D721Med (cell line): ENCODE measurements at regions not wholly inside any gene's neighbourhood (a gene's known extent, or its start where the extent isn't known, plus 50 kb on each side); places are given as distances from the start of the nearest gene placed in this dataset.
"Not testable (repeated sequence)": the region's sequence is repeated elsewhere in the genome, so short reads cannot be mapped to it uniquely, and the experiment has no call there.

Experiments
- DNase-seq: peaks from one replicate; pipeline ENCODE4 v3.0.0; 2011; ENCODE audit warnings: low spot score; ENCODE audit not compliant: insufficient read length
- FAIRE-seq: peaks from 2 replicates; lab custom pipeline; 2011; peaks lifted over from hg19 to GRCh38; lab: Jason Lieb, UNC
- TF ChIP-seq, protein P1 (sequence below): IDR thresholded peaks from 2 replicates; pipeline ENCODE4 v1.5.1; 2012; ENCODE audit warnings: mild to moderate bottlenecking, control low read depth; ENCODE audit not compliant: insufficient read depth; ENCODE audit errors: missing control alignments

DNA sequence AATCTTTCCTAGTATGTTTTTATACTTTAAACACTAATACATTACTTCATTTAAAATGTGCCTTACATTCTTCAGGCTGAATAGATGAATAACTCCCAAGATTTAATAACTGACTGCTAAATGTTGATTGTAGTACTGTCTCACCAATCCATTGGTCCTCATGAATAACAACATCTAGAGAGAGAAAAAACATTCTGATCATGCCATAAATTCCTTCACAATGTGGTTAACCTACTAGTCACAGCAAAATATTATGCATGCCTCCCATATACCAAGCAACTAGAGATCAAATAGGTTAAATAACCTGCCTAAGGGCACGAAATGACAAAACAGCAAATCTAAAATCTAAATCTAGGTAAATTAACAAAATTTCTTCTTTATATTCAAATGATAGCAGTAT, 66.2 kb downstream of the SYT15 start:
- FAIRE-seq, DNase-seq: not testable (repeated sequence)

GRCh38 chr10:46646132-46646531, 67.2 kb downstream of the SYT15 start:
- FAIRE-seq, DNase-seq: not testable (repeated sequence)

DNA sequence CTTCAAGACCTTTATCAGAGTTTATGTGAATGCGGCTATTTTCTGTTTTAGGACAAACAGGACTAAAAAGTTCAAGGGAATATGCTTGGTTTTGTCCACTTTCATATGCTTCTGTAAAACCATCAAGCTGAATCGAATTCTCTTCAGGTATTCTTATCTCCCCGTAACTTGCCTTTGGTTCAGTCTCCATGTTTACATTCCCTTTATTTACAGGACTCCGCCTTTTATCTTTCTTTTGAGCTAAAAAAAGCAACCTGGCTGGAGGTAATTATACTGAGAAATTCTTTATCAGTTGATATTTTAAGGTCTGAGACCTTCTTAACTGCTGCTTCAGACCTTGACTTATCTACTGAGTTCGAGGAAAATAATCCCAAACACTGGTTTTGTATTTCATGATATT, 72.0 kb downstream of the SYT15 start:
- not testable (repeated sequence) for DNase-seq, FAIRE-seq

DNA sequence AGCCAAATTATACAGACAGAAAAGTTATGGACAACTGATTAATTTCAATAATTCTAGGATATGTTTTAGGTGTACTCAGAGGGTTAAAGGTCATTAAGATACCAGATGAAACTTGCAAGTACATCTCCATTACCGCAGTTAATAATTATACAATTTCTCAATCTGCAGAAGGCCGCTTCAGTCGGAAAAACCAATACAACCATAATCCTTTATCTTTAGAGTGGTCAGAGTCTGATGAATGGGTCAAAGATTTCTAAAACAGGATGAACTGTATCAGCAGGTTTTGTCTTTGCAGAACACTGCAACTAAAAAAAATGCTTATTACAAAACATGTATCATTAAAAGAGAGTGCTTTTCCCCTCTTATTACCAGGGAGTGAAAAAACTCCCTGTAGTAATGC, 78.5 kb downstream of the SYT15 start:
- not testable (repeated sequence) for DNase-seq, FAIRE-seq

DNA sequence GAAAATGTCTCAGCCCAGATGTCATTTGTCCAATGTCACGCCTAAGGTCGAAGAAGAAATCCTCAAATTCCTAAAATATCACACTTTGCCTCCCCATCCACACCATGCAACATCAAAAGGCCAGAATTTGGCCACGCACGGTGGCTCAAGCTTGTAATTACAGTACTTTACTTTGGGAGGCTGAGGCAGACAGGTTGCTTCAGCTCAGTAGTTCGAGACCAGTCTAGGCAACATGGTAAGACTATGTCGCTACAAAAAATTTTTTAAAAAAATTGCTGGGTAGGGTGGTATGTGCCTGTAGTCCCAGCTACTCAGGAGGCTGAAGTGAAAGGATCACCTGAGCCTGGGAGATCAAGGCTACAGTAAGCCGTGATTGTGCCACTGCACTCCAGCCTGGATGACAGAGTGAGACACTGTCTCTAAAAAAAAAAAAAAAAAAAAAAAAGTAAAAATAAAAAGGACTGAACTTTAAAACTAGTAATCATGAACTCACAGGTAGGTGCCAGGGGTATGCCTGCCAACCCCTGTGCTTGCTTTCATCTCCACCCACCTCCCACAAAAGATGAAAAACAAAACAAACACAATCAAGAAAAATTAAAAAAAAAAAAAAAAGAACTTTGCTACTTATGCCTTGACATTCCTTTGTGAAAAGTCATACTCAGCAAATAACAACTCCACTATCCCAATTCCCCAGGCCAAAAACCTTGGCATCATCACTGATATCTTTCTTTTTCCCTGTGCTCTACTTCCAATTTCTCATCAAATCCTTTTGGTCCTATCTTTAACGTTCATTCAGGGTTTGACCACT, 81.3 kb downstream of the SYT15 start:
- not testable (repeated sequence) for DNase-seq, FAIRE-seq

DNA sequence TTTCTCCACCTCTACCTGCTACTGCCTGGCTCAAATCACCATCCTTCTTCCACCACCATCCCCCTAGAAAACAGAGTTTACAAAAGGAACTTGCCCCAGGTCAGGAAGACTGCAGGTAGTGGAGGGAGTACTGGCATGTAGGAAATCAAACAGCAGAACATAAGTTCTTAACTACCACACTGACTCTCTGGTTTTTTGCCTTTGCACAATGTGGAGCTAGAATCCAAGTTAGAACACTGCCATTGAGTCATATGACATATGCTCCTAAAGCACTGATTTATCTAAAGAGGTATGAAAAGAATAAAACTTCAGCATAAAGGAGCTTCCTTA, 81.9 kb downstream of the SYT15 start:
- not testable (repeated sequence) for FAIRE-seq, DNase-seq

GRCh38 chr10:46665536-46665935, 86.6 kb downstream of the SYT15 start:
- not testable (repeated sequence) for FAIRE-seq, DNase-seq

DNA sequence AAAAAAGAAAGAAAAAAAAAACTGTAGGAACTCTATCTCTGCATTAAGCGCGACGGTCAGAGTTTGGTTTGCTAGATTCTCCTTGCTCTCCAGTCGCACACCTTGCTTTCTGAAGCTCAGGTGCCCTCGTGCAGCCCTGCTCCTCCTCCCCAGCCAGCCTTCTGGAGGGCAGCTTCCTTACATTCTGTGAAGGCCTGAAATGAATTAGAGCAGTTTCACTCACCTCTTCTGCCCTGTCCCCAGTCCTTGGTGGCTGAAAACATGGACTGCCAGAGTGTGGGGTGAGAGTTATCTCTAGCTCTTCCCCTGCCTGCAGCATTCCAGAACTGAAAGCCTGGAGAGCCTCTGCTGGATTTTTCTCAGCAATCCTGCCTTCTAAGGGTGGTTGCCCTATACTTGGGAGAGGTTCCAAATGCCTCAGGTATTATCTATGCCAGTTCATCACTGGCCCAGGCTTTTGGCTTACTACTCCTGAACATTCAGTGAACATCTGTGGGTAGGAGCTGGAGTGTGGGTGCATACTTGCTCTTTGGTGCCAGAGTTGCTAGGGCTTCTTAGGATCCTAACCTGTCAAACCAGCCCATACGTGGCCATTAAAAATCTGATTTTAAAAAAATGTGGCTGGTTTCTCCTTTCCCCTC, 89.5 kb downstream of the SYT15 start:
- not testable (repeated sequence) for DNase-seq, FAIRE-seq

DNA sequence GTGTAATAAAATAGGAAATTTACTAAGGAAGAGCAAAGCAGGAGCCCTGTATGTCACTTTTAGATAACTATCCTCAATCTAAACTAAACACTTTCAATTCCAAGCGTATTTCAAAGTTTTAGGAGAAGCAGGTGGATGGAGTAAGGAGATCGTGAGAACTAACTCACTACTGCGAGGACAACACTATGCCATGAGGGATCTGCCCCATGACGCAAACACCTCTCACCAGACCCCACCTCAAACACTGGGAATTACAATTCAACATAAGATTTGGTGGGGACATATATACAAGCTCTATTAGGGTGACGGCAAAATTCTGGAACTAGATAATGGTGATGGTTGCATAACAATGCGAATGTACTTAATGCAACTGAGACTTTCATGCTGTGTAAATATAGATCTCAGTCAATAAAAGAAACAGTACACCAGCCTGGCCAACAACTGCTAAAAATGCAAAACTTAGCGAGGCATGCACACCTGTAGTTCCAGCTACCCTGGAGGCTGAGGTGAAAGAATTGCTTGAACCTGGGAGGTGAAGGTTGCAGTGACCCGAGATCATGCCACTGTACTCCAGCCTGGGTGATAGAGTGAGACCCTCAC, 99.0 kb downstream of the SYT15 start:
- DNase-seq, FAIRE-seq: not testable (repeated sequence)

- not testable (repeated sequence) for DNase-seq, FAIRE-seq
Measured at GRCh38 chr10:46691397-46691796, 112.5 kb downstream of the SYT15 start.

GRCh38 chr10:46693218-46693617, 114.3 kb downstream of the SYT15 start:
- FAIRE-seq, DNase-seq: not testable (repeated sequence)
- TF ChIP-seq, protein P1, sequence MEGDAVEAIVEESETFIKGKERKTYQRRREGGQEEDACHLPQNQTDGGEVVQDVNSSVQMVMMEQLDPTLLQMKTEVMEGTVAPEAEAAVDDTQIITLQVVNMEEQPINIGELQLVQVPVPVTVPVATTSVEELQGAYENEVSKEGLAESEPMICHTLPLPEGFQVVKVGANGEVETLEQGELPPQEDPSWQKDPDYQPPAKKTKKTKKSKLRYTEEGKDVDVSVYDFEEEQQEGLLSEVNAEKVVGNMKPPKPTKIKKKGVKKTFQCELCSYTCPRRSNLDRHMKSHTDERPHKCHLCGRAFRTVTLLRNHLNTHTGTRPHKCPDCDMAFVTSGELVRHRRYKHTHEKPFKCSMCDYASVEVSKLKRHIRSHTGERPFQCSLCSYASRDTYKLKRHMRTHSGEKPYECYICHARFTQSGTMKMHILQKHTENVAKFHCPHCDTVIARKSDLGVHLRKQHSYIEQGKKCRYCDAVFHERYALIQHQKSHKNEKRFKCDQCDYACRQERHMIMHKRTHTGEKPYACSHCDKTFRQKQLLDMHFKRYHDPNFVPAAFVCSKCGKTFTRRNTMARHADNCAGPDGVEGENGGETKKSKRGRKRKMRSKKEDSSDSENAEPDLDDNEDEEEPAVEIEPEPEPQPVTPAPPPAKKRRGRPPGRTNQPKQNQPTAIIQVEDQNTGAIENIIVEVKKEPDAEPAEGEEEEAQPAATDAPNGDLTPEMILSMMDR = peak; percentile 20

DNA sequence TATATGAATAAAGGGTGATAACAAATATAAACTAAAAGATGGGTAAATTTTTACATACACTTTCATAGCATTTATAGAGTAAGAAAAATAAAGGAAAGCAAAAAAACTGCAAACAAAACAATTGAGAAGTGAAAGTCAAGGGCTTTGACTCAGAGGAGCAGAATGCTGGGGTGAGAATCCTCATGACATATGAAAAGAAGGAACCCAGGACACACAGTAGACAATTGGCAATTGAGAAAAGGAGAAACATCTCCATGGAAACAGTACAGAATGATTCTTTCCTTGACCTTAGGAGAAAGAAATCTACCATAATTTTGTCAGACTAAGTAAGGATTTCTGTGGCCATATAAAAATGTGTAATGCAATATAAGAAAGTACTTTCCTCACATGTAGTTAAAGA, 138.3 kb downstream of the SYT15 start:
- DNase-seq, FAIRE-seq: not testable (repeated sequence)

DNA sequence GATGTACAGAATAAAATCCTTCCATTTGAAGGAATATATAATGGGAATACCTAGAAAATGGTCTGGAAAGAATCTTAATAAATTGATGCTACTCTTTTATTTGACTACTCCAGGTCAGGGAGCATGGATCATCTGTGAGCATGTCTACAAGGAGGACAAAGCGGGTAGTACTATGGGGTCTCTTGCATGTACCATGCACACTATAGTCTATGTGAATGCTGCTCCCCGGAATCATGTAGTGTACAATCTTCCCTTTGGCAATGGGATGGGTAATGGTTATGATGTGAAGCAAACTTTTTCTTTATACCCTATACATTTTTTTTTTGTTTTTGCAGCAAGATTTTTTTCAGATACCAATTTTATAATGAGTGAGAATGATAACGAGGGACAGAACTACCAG, 139.1 kb downstream of the SYT15 start:
- not testable (repeated sequence) for DNase-seq, FAIRE-seq

- not testable (repeated sequence) for DNase-seq, FAIRE-seq
Measured at GRCh38 chr10:46720386-46720785, 141.5 kb downstream of the SYT15 start.

GRCh38 chr10:46720811-46721518, 142.0 kb downstream of the SYT15 start:
- FAIRE-seq, DNase-seq: not testable (repeated sequence)

DNA sequence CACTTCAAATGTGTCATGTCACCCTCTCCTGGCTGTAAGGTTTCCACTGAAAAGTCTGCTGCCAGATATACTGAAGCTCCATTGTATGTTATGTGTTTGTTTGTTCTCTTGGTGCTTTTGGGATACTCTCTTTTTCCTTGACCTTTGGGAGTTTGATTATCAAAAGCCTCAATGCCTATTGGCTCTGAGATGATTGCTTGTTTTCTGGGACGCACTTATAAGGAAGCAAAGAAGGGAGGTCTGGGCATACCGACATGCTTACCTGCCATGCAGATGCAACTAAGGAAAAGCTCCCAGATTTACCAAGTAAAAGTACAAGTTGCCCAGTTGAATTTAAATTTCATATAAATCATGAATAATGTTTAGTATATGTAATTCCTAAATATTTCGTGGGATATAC, 145.3 kb downstream of the SYT15 start:
- FAIRE-seq, DNase-seq: not testable (repeated sequence)

- FAIRE-seq = not testable (repeated sequence)
Measured at GRCh38 chr10:46728359-46728758, 149.4 kb downstream of the SYT15 start.

DNA sequence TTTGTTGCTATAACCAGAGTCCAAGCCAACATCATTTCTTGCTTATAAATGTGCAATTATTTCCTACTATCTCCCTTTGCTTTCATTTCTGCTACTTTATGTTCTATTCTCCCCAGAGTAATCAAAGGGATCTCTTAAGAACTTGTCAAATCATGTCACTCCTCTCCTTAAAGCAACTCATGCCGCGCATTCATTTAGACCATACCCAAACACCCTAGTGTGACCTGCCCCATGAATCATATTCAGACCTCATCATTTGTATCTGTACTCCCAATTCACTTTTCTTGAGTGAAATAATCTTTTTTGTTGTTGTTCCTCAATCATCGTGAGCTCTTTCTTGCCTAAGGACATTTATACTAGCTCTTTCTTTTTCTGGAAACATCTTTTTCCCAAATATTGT, 151.8 kb downstream of the SYT15 start:
- FAIRE-seq = not testable (repeated sequence)

More at GRCh38 chr10:46728359-46728758, 149.4 kb downstream of the SYT15 start:
- DNase-seq = not testable (repeated sequence)

More for the DNA sequence above, 151.8 kb downstream of the SYT15 start:
- DNase-seq = not testable (repeated sequence)
